Karpas-422 (cell line): ENCODE measurements at regions not wholly inside any gene's neighbourhood (a gene's known extent, or its start where the extent isn't known, plus 50 kb on each side); places are given as distances from the start of the nearest gene placed in this dataset.

Source experiments
- DNase-seq: peaks from one replicate; pipeline ENCODE4 v3.0.0-alpha.2; 2015
- H2AFZ ChIP-seq: fragments of 200-600 bp; sonication (generic); 2 replicates; pipeline ENCODE4 v1.6.1; 2014; ENCODE audit warnings: antibody characterized with exemption, low read length, mixed read lengths
- H3K27ac ChIP-seq: fragments of 200-600 bp; sonication (generic); 2 replicates; pipeline ENCODE4 v1.5.1; 2014; ENCODE audit warnings: mild to moderate bottlenecking, low read length, moderate library complexity
- H3K27me3 ChIP-seq: fragments of 200-600 bp; sonication (generic); 2 replicates; pipeline ENCODE4 v1.6.1; 2014; ENCODE audit warnings: low read length, mixed read lengths
- H3K36me3 ChIP-seq: fragments of 200-600 bp; sonication (generic); 2 replicates; pipeline ENCODE4 v1.6.1; 2014; ENCODE audit warnings: low read length, mixed read lengths; ENCODE audit not compliant: insufficient read depth
- H3K4me1 ChIP-seq: fragments of 200-600 bp; sonication (generic); 2 replicates; pipeline ENCODE4 v1.6.1; 2014; ENCODE audit warnings: mild to moderate bottlenecking, low read length, mixed read lengths
- H3K4me2 ChIP-seq: fragments of 200-600 bp; sonication (generic); 2 replicates; pipeline ENCODE4 v1.6.1; 2014; ENCODE audit warnings: low read length, low read depth, mild to moderate bottlenecking; ENCODE audit not compliant: poor library complexity, severe bottlenecking
- H3K4me3 ChIP-seq: fragments of 200-600 bp; sonication (generic); 2 replicates; pipeline ENCODE4 v1.5.1; 2014; ENCODE audit warnings: mild to moderate bottlenecking, antibody characterized with exemption, low read length, mixed read lengths
- H3K79me2 ChIP-seq: fragments of 200-600 bp; sonication (generic); 2 replicates; pipeline ENCODE4 v1.6.1; 2014; ENCODE audit warnings: mild to moderate bottlenecking, low read length, mixed read lengths
- H3K9ac ChIP-seq: fragments of 200-600 bp; sonication (generic); 2 replicates; pipeline ENCODE4 v1.6.0; 2014; ENCODE audit warnings: low read length
- H3K9me2 ChIP-seq: fragments of 200-600 bp; sonication (generic), shearing (Covaris generic); replicated peaks from 2 replicates; pipeline ENCODE4 v1.6.0; 2014; ENCODE audit warnings: mild to moderate bottlenecking, low read length, moderate library complexity; ENCODE audit not compliant: insufficient read depth
- H3K9me3 ChIP-seq: fragments of 300-700, 200-600 bp; sonication (generic); 2 replicates; pipeline ENCODE4 v1.6.1; 2014; ENCODE audit warnings: low read length, mixed read lengths
- H4K20me1 ChIP-seq: fragments of 200-600 bp; sonication (generic); 2 replicates; pipeline ENCODE4 v1.6.1; 2014; ENCODE audit warnings: mild to moderate bottlenecking, antibody characterized with exemption, low read length, low read depth; ENCODE audit not compliant: insufficient read depth

DNA sequence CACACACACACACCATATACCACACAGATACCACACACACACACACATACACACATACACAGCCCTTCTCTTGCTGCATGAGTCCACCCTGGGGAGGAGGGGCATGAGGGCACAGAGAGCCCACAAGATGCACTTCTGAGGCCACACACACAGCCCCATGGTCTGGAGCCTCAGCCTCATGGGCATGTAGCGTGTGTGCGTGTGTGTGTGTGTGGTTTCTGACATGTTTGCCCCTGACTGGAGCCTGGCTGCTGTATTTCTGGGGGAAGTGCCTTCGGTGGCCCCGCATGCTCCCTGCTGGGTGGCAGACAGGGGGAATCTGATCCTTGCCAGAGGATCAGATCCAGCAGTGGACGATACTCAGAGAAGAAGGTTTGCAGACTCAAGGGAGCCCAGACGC lies 97.0 kb upstream of the PRR5 start:
- H3K27ac ChIP-seq: no peak overlapping the region
- no peak overlapping the region for H2AFZ ChIP-seq
- no peaks in the 10 kb centered on the region for H3K79me2 ChIP-seq
- no peaks in the 10 kb centered on the region for H4K20me1 ChIP-seq
- no peak overlapping the region for H3K4me2 ChIP-seq
- no peak overlapping the region for H3K4me3 ChIP-seq
- no peaks in the 10 kb centered on the region for H3K9me2 ChIP-seq
- no peaks in the 10 kb centered on the region for H3K36me3 ChIP-seq
- no peak overlapping the region for H3K9ac ChIP-seq
- DNase-seq: no peak
- H3K9me3 ChIP-seq: no peaks in the 10 kb centered on the region
- H3K4me1 ChIP-seq: no peaks in the 10 kb centered on the region
- H3K27me3 ChIP-seq: no peaks in the 10 kb centered on the region

DNA sequence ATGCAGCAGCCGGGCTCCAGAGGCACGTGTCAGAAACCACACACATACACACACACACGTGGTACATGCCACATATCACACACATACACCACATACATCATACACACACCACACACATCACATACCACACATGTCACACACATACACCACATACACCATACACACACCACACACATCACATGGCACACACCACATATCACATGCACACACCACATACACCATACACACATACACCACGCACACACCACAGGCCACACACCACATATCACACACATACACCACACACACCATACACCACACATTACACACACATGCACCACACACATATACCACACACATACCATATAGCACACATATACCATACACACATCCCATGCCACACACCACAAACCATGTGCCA lies 97.5 kb upstream of the PRR5 start:
- DNase-seq: no peak
- H3K9me3 ChIP-seq: no peaks in the 10 kb centered on the region
- H3K27me3 ChIP-seq: no peaks in the 10 kb centered on the region
- H4K20me1 ChIP-seq: no peaks in the 10 kb centered on the region
- H3K4me1 ChIP-seq: no peaks in the 10 kb centered on the region
- no peaks in the 10 kb centered on the region for H3K36me3 ChIP-seq
- H3K4me2 ChIP-seq: no peak overlapping the region
- no peak overlapping the region for H2AFZ ChIP-seq
- no peaks in the 10 kb centered on the region for H3K79me2 ChIP-seq
- no peak overlapping the region for H3K4me3 ChIP-seq
- H3K9ac ChIP-seq: no peak overlapping the region
- H3K27ac ChIP-seq: no peak overlapping the region
- H3K9me2 ChIP-seq: no peaks in the 10 kb centered on the region

DNA sequence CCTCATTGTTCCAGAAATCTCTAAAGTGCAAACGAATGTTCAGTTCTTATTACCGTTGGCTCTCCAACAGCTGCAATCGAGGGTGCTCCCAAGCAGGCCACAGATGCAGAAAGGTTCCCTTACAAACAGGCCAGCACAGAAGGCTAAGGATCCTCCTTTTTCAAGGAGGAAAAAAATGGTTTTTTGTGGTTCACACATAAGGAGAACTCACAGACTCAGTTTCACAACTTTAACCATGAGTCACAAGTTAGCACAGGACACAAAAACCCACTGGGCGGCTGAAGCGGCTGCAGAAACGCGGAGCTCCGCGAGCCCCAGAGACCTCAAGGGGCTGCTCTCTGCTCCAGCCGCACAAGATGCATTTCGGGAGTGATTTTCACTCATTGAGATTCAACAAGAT lies 98.2 kb upstream of the PRR5 start:
- no peak overlapping the region for H3K27ac ChIP-seq
- no peak for DNase-seq

DNA sequence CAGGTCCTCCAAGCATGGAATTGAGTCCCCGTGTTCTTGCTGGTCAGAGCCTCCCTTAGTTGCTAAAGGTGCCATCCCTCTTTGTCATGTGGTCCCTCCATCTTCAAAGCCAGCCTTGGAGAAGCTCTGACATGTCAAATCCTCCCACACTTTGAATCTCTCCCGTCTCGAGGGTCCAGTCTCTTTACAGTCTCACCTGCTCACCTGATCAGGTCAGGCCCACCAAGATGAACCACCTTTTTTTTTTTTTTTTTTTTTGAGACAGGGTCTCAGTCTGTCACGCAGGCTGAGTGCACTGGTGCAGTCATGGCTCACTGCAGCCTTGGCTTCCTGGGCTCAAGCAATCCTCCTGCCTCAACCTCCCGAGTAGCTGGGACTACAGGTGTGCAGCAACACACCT lies 100.3 kb upstream of the PRR5 start:
- no peaks in the 10 kb centered on the region for H3K9me2 ChIP-seq
- no peaks in the 10 kb centered on the region for H3K36me3 ChIP-seq
- no peak overlapping the region for H3K27ac ChIP-seq
- no peaks in the 10 kb centered on the region for H3K9me3 ChIP-seq
- no peaks in the 10 kb centered on the region for H4K20me1 ChIP-seq
- H3K27me3 ChIP-seq: no peaks in the 10 kb centered on the region
- H3K4me1 ChIP-seq: no peaks in the 10 kb centered on the region
- no peak overlapping the region for H2AFZ ChIP-seq
- H3K79me2 ChIP-seq: no peaks in the 10 kb centered on the region
- H3K9ac ChIP-seq: no peak overlapping the region
- no peak overlapping the region for H3K4me3 ChIP-seq
- no peak for DNase-seq
- no peak overlapping the region for H3K4me2 ChIP-seq

More for the DNA sequence above, 98.2 kb upstream of the PRR5 start:
- H3K9me2 ChIP-seq: no peaks in the 10 kb centered on the region
- H3K4me1 ChIP-seq: no peaks in the 10 kb centered on the region
- H4K20me1 ChIP-seq: no peaks in the 10 kb centered on the region
- H2AFZ ChIP-seq: no peak overlapping the region
- H3K36me3 ChIP-seq: no peaks in the 10 kb centered on the region
- H3K9ac ChIP-seq: no peak overlapping the region
- H3K27me3 ChIP-seq: no peaks in the 10 kb centered on the region
- H3K79me2 ChIP-seq: no peaks in the 10 kb centered on the region
- no peaks in the 10 kb centered on the region for H3K9me3 ChIP-seq
- no peak overlapping the region for H3K4me3 ChIP-seq
- no peak overlapping the region for H3K4me2 ChIP-seq

DNA sequence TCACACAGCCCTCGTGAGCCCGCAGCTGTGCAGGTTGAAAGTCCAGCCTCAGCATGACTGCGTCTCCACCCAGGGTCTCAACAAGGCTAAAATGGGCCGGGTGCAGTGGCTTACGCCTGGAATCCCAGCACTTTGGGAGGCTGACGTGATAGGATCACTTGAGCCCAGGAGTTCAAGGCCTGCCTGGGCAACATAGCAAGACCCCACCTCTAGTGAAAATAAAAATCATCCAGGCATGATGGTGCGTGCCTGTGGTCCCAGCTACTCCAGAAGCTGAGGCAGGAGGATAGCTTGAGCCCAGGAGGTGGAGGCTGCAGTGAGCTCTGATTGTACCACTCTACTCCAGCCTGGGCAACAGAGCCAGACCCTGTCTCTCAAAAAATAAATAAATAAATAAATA lies 100.8 kb upstream of the PRR5 start:
- Histone ChIP-seq H3K27ac (no peak overlapping the region), H3K9ac (no peak overlapping the region), H4K20me1 (no peaks in the 10 kb centered on the region), H3K79me2 (no peaks in the 10 kb centered on the region), H3K36me3 (no peaks in the 10 kb centered on the region), H3K4me3 (no peak overlapping the region), H2AFZ (no peak overlapping the region), H3K27me3 (no peaks in the 10 kb centered on the region), H3K9me3 (no peaks in the 10 kb centered on the region), H3K4me2 (no peak overlapping the region), H3K4me1 (no peaks in the 10 kb centered on the region), H3K9me2 (no peaks in the 10 kb centered on the region)
- DNase-seq: no peak

DNA sequence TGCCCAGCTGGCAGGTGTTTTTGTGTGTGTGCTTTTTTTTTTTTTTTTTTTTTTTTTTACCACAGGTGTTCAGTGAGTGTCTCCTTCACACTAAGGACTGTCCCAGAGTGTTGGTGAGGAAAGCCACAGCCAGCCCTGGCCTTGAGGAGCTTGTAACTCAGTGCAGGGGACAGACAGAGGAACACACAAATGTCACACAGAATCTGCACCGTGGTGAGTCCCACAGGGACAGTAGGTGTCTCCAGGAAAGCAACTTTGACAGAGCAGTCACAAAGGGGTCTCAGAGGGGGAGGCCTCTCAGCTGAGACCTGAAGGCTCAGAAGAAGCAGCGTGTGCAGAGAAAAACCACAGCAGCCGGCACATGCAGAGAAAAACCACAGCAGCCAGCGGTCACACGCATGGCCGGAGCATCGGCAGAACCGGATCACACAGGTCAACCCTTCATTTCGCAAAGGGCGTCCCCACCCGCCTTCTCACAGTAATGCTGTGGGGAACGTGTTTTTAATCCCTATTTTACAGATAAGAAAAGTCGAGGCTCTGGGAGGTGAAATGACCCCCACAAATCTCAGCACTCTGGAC lies 101.7 kb upstream of the PRR5 start:
- Histone ChIP-seq H3K4me2 (no peak overlapping the region), H3K79me2 (no peaks in the 10 kb centered on the region), H3K4me1 (no peaks in the 10 kb centered on the region), H3K4me3 (no peak overlapping the region), H2AFZ (no peak overlapping the region), H4K20me1 (no peaks in the 10 kb centered on the region), H3K36me3 (no peaks in the 10 kb centered on the region), H3K9ac (no peak overlapping the region), H3K9me3 (no peaks in the 10 kb centered on the region), H3K9me2 (no peaks in the 10 kb centered on the region), H3K27me3 (no peaks in the 10 kb centered on the region), H3K27ac (no peak overlapping the region)
- DNase-seq: no peak

DNA sequence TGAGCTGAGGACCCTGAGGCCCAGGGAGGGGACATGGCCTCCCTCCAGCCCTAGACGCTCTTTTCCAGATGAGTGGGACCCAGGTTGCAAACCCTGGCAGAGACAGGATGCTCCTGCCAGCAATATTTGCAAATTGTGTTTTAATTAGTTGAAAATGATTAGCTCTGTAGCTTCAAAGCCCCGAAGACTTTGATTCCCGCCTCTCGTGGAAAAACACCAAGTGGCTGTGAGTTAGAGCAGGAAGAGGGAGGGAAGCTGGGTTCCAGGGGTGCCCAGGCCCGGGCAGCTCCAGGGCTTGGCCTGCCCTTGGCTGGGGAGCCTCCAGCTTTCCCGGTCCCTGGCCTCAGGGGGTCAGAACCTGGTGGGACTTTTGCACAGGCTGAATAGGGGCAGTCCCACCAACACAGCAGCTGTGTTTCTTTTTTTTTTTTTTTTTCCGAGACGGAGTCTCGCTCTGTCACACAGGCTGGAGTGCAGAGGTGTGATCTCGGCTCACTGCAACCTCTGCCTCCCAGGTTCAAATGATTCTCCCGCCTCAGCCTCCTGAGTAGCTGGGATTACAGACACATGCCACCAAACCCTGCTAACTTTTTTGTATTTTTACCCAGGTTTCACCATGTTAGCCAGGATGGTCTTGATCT lies 101.6 kb upstream of the RTL6 start:
- Histone ChIP-seq H3K4me1 (no peaks in the 10 kb centered on the region), H3K36me3 (no peaks in the 10 kb centered on the region), H3K9ac (no peak overlapping the region), H3K27me3 (no peaks in the 10 kb centered on the region), H2AFZ (no peak overlapping the region), H3K9me3 (no peaks in the 10 kb centered on the region), H3K27ac (no peak overlapping the region), H3K79me2 (no peaks in the 10 kb centered on the region), H3K4me3 (no peak overlapping the region), H3K4me2 (no peak overlapping the region), H4K20me1 (no peaks in the 10 kb centered on the region), H3K9me2 (no peaks in the 10 kb centered on the region)
- DNase-seq: no peak

DNA sequence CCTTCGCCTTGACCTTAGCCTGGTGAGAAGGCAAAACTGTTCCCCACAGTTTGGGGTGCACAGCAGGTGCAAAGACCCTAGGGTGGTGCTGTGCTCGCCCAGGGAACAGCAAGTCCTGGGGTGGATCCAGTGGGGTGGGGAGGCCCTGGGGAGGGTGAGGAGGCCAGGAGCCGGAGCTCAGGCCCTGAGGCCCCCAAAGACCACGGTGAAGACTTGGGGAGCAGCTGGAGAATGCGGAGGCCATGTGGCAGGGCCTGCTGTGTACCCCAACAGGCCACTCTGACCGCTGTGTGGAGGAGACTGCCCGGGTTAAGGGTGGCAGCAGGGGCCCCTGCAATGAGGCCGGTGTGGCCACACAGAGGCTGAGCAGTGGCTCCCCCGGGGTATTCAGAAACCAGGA lies 101.1 kb upstream of the RTL6 start:
- H4K20me1 ChIP-seq: no peaks in the 10 kb centered on the region
- H3K79me2 ChIP-seq: no peaks in the 10 kb centered on the region
- H3K9me3 ChIP-seq: no peaks in the 10 kb centered on the region
- no peaks in the 10 kb centered on the region for H3K9me2 ChIP-seq
- H2AFZ ChIP-seq: no peak overlapping the region
- H3K4me2 ChIP-seq: no peak overlapping the region
- H3K9ac ChIP-seq: no peak overlapping the region
- H3K27ac ChIP-seq: no peak overlapping the region
- H3K27me3 ChIP-seq: no peaks in the 10 kb centered on the region
- H3K4me3 ChIP-seq: no peak overlapping the region
- no peaks in the 10 kb centered on the region for H3K4me1 ChIP-seq
- no peak for DNase-seq
- no peaks in the 10 kb centered on the region for H3K36me3 ChIP-seq
